IMR-90 (cell line): ENCODE measurements at regions not wholly inside any gene's neighbourhood (a gene's known extent, or its start where the extent isn't known, plus 50 kb on each side); places are given as distances from the start of the nearest gene placed in this dataset.

Experiments
- ATAC-seq: fragments of 200-7000 bp; cut with Tn5 transposase; 2 replicates; pipeline ENCODE4 v1.9.1; 2020; ENCODE audit warnings: low read depth, mild to moderate bottlenecking, moderate library complexity
- BruUV-seq: library from RNA; stranded (reverse); fragments of 400-500 nt; replicated peaks from 2 replicates; lab custom pipeline; 2021; lab: Mats Ljungman, UMichigan
- CTCF ChIA-PET: fragments of 300-600 bp; formaldehyde crosslinking; extraction: SDS; loops from one replicate; lab custom pipeline; 2021; ENCODE audit warnings: antibody characterized with exemption; lab: Yijun Ruan, JAX
- POLR2A ChIA-PET: fragments of 300-600 bp; sonication (Branson Sonifier 250); formaldehyde crosslinking; loops from one replicate; lab custom pipeline; 2022; ENCODE audit warnings: antibody characterized with exemption; ENCODE audit not compliant: unreplicated experiment; lab: Charles Lee
- DNase-seq: peaks from one replicate; pipeline ENCODE4 v3.0.0; 2013
- H2AFZ ChIP-seq: replicated peaks from 2 replicates; pipeline ENCODE3; 2013; ENCODE audit warnings: low read length, mild to moderate bottlenecking; ENCODE audit not compliant: poor library complexity
- H2AK5ac ChIP-seq: 2 replicates; pipeline ENCODE4 v1.6.1; 2013; ENCODE audit warnings: low read depth, low read length, inconsistent platforms
- H2AK9ac ChIP-seq: replicated peaks from 2 replicates; pipeline ENCODE3; 2013; ENCODE audit warnings: mild to moderate bottlenecking, low read depth, low read length, moderate library complexity; ENCODE audit not compliant: poor library complexity
- H2BK120ac ChIP-seq: 2 replicates; pipeline ENCODE4 v1.6.1; 2013; ENCODE audit warnings: low read depth, low read length, inconsistent platforms
- H2BK15ac ChIP-seq: 3 replicates; pipeline ENCODE4 v1.6.1; 2013; ENCODE audit warnings: low read depth, low read length, inconsistent platforms
- H2BK20ac ChIP-seq: 2 replicates; pipeline ENCODE4 v1.6.1; 2013; ENCODE audit warnings: low read depth, mild to moderate bottlenecking, inconsistent platforms, low read length, moderate library complexity
- H2BK5ac ChIP-seq: 2 replicates; pipeline ENCODE4 v1.6.1; 2013; ENCODE audit warnings: mild to moderate bottlenecking, low read depth, low read length, inconsistent platforms; ENCODE audit not compliant: poor library complexity, severe bottlenecking
- H3K14ac ChIP-seq: replicated peaks from 2 replicates; pipeline ENCODE4 v1.6.1; 2013; ENCODE audit warnings: low read depth, low read length, inconsistent platforms
- H3K18ac ChIP-seq: 2 replicates; pipeline ENCODE4 v1.6.1; 2013; ENCODE audit warnings: low read depth, low read length, control low read depth
- H3K23ac ChIP-seq: 2 replicates; pipeline ENCODE4 v1.6.1; 2013; ENCODE audit warnings: low read depth, low read length, inconsistent platforms
- H3K27ac ChIP-seq: 2 replicates; pipeline ENCODE4 v1.5.1; 2013; ENCODE audit warnings: mild to moderate bottlenecking, control low read depth, low read length; ENCODE audit not compliant: insufficient read depth
- H3K27me3 ChIP-seq: 2 replicates; pipeline ENCODE4 v1.6.1; 2013; ENCODE audit warnings: low read length; ENCODE audit not compliant: control insufficient read depth, insufficient read depth
- H3K36me3 ChIP-seq: 2 replicates; pipeline ENCODE4 v1.6.1; 2013; ENCODE audit warnings: low read length, mixed read lengths; ENCODE audit not compliant: control insufficient read depth, insufficient read depth
- H3K4ac ChIP-seq: 2 replicates; pipeline ENCODE4 v1.6.1; 2013; ENCODE audit warnings: low read depth, low read length, inconsistent platforms
- H3K4me1 ChIP-seq: 2 replicates; pipeline ENCODE4 v1.6.1; 2013; ENCODE audit warnings: low read length, mixed read lengths; ENCODE audit not compliant: control insufficient read depth, insufficient read depth
- H3K4me2 ChIP-seq: 2 replicates; pipeline ENCODE4 v1.6.1; 2013; ENCODE audit warnings: low read depth, mild to moderate bottlenecking, control low read depth, low read length, moderate library complexity
- H3K4me3 ChIP-seq: 2 replicates; pipeline ENCODE4 v1.5.1; 2013; ENCODE audit warnings: low read depth, mild to moderate bottlenecking, control low read depth, low read length, moderate library complexity; ENCODE audit not compliant: insufficient read depth
- H3K56ac ChIP-seq: 2 replicates; pipeline ENCODE4 v1.6.1; 2013; ENCODE audit warnings: low read length, inconsistent platforms; ENCODE audit not compliant: insufficient read depth; ENCODE audit errors: extremely low read depth
- H3K79me1 ChIP-seq, 2 experiments: 2 replicates each; pipeline ENCODE4 v1.6.1; 2013; ENCODE audit warnings: low read length in 2 of 2, inconsistent platforms in 1 of 2, low read depth in 1 of 2
- H3K9ac ChIP-seq: 2 replicates; pipeline ENCODE4 v1.6.1; 2013; ENCODE audit warnings: low read depth, low read length, control low read depth
- H3K9me1 ChIP-seq: 2 replicates; pipeline ENCODE4 v1.6.1; 2013; ENCODE audit warnings: low read length, inconsistent platforms; ENCODE audit not compliant: insufficient read depth
- H3K9me3 ChIP-seq: 2 replicates; pipeline ENCODE4 v1.6.1; 2013; ENCODE audit warnings: low read length; ENCODE audit not compliant: control insufficient read depth, insufficient read depth
- H4K20me1 ChIP-seq: 2 replicates; pipeline ENCODE4 v1.6.1; 2013; ENCODE audit warnings: low read length, inconsistent platforms; ENCODE audit not compliant: insufficient read depth
- H4K5ac ChIP-seq: 2 replicates; pipeline ENCODE4 v1.6.1; 2013; ENCODE audit warnings: mild to moderate bottlenecking, low read depth, low read length, control low read depth
- H4K8ac ChIP-seq, 2 experiments: 2 replicates each; pipeline ENCODE4 v1.6.1; 2013; ENCODE audit warnings: low read depth in 2 of 2, low read length in 2 of 2, control low read depth in 1 of 2, inconsistent platforms in 1 of 2
- H4K91ac ChIP-seq: 2 replicates; pipeline ENCODE4 v1.6.1; 2013; ENCODE audit warnings: low read depth, low read length, inconsistent platforms; ENCODE audit not compliant: insufficient read depth
- BHLHE40 ChIP-seq: fragments of 150-350 bp; IDR thresholded peaks from 2 replicates; pipeline ENCODE4 v1.6.1; 2016; ENCODE audit warnings: mild to moderate bottlenecking, low read depth, low read length
- MAFK ChIP-seq: IDR thresholded peaks from 2 replicates; pipeline ENCODE4 v1.6.1; 2012; ENCODE audit warnings: low read depth, low read length, improper control_type of control experiment
- MAZ ChIP-seq: IDR thresholded peaks from 2 replicates; pipeline ENCODE4 v1.6.1; 2012; ENCODE audit warnings: low read depth, mild to moderate bottlenecking, low read length, improper control_type of control experiment, moderate library complexity, borderline replicate concordance
- MXI1 ChIP-seq: IDR thresholded peaks from 2 replicates; pipeline ENCODE4 v1.6.1; 2012; ENCODE audit warnings: low read depth, mild to moderate bottlenecking, low read length, moderate library complexity, borderline replicate concordance
- NFE2L2 ChIP-seq: fragments of 150-350 bp; IDR thresholded peaks from 2 replicates; pipeline ENCODE4 v1.6.1; 2016; ENCODE audit warnings: low read depth, mild to moderate bottlenecking, low read length
- RAD21 ChIP-seq: IDR thresholded peaks from 2 replicates; pipeline ENCODE4 v1.6.1; 2012; ENCODE audit warnings: low read length, improper control_type of control experiment
- WGBS, 2 experiments: methylation state at CpG; one replicate each; pipeline versions ENCODE4 v1.1.5 to v1.1.7; 2013; ENCODE audit warnings: missing lambda C conversion rate in 2 of 2; ENCODE audit not compliant: insufficient read length in 1 of 2; ENCODE audit errors: extremely low coverage in 2 of 2; 5-methylcytosine and 5-hydroxymethylcytosine counted together
- dilution Hi-C: fragments of 300-500 bp; cut with HindIII; formaldehyde crosslinking; loops from one replicate; pipeline ENCODE4 v1.14.3; 2018; ENCODE audit warnings: low sequenced_read_pairs; ENCODE audit not compliant: unreplicated experiment
- in situ Hi-C: fragments of 300-500 bp; cut with MboI; formaldehyde crosslinking; loops from 3 replicates; pipeline ENCODE4 v1.14.3; 2019; ENCODE audit warnings: low sequenced_read_pairs, inconsistent platforms, mixed read lengths
- intact Hi-C: fragments of 100-400 bp; cut with micrococcal nuclease; formaldehyde crosslinking; loops from 2 replicates; pipeline ENCODE4 v1.10.0; 2022
- TF ChIP-seq, protein P1 (sequence below): fragments of 150-350 bp; IDR thresholded peaks from 2 replicates; pipeline ENCODE4 v1.6.1; 2017; ENCODE audit warnings: mild to moderate bottlenecking, antibody characterized with exemption, low read length, low read depth
- TF ChIP-seq, protein P2 (sequence below): conservative IDR thresholded peaks from 2 replicates; pipeline ENCODE4 v1.5.1; 2012; ENCODE audit warnings: mild to moderate bottlenecking, low read depth, low read length, improper control_type of control experiment

DNA sequence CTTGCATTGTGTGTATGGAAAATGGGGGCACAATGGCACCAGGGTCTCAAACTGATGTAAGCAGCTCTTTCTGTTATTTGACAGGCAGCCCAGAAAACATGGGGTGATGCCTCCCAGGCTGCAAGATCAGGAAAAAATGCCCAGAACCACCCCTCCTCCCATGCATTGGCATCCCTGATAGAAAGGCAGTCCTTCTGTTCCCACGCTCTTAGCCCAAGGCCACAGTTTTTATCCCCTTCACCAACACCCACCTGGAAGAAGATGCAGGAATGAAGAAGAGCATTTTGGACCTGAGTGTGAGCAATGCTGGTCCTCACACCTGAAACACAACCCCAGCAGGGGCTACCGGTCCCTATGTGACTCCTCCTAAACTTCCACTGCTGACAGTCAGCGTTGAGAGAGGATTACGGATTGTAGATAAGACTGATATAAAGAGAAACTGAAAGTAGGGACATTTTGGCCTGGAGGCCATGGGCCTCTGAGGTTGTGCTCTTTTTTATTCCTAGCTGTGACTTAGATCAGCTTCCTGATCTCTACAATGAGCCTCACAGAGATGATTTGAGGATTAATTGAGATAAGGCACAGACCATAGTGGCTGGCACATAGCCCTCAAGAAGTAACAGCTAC lies 386.0 kb upstream of the ATP5MC3 start:
- Histone ChIP-seq H3K23ac (no peak overlapping the region), H2BK15ac (no peak overlapping the region), H3K56ac (no peak overlapping the region), H2AK9ac (no peak overlapping the region), H3K79me1 (no peaks in the 10 kb centered on the region), H4K5ac (no peak overlapping the region), H3K4me2 (peak overlapping the region; percentile 54; the same call in 1 of the 2 replicates), H3K36me3 (no peaks in the 10 kb centered on the region), H4K91ac (no peak overlapping the region), H3K14ac (no peak overlapping the region), H3K27me3 (no peaks in the 10 kb centered on the region), H3K4me1 (no peaks in the 10 kb centered on the region), H2BK20ac (no peak overlapping the region), H2BK5ac (no peak overlapping the region), H3K9me1 (no peaks in the 10 kb centered on the region), H4K8ac (no peak overlapping the region), H3K18ac (no peak overlapping the region), H3K4me3 (no peak overlapping the region; the same call in 1 of the 2 replicates), H2AFZ (no peak overlapping the region), H3K9ac (no peak overlapping the region), H4K20me1 (no peaks in the 10 kb centered on the region), H2BK120ac (no peak overlapping the region), H3K27ac (no peak overlapping the region), H3K9me3 (no peaks in the 10 kb centered on the region), H2AK5ac (no peak overlapping the region), H3K4ac (no peak overlapping the region)
- WGBS, 2 experiments, result no CpG with 5 or more reads among the region's 4 CpGs
- in situ Hi-C loops (no loop called here), dilution Hi-C loops (no loop called here), intact Hi-C loops (no loop called here)
- TF ChIP-seq MAFK, result no peak
- no peak for TF ChIP-seq MAZ
- TF ChIP-seq, protein P1, sequence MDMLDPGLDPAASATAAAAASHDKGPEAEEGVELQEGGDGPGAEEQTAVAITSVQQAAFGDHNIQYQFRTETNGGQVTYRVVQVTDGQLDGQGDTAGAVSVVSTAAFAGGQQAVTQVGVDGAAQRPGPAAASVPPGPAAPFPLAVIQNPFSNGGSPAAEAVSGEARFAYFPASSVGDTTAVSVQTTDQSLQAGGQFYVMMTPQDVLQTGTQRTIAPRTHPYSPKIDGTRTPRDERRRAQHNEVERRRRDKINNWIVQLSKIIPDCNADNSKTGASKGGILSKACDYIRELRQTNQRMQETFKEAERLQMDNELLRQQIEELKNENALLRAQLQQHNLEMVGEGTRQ, result no peak
- TF ChIP-seq, protein P2, sequence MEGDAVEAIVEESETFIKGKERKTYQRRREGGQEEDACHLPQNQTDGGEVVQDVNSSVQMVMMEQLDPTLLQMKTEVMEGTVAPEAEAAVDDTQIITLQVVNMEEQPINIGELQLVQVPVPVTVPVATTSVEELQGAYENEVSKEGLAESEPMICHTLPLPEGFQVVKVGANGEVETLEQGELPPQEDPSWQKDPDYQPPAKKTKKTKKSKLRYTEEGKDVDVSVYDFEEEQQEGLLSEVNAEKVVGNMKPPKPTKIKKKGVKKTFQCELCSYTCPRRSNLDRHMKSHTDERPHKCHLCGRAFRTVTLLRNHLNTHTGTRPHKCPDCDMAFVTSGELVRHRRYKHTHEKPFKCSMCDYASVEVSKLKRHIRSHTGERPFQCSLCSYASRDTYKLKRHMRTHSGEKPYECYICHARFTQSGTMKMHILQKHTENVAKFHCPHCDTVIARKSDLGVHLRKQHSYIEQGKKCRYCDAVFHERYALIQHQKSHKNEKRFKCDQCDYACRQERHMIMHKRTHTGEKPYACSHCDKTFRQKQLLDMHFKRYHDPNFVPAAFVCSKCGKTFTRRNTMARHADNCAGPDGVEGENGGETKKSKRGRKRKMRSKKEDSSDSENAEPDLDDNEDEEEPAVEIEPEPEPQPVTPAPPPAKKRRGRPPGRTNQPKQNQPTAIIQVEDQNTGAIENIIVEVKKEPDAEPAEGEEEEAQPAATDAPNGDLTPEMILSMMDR, result no peak
- TF ChIP-seq NFE2L2, result no peak
- TF ChIP-seq MXI1, result no peak
- no peak for TF ChIP-seq BHLHE40
- no peak for TF ChIP-seq RAD21
- no peak for ATAC-seq
- no peak for DNase-seq
- ChIA-PET POLR2A (no interaction called here), CTCF (no interaction called here)
- no TSS peak for BruUV-seq
